H1 (cell line): ENCODE measurements at regions not wholly inside any gene's neighbourhood (a gene's known extent, or its start where the extent isn't known, plus 50 kb on each side); places are given as distances from the start of the nearest gene placed in this dataset.

Experiments used
- CTCF ChIA-PET: fragments of 300-600 bp; sonication (Branson Sonifier 250); formaldehyde crosslinking; loops from one replicate; lab custom pipeline; 2021; ENCODE audit not compliant: partially characterized antibody; lab: Charles Lee
- POLR2A ChIA-PET: fragments of 300-600 bp; sonication (Branson Sonifier 250); formaldehyde crosslinking; loops from one replicate; lab custom pipeline; 2021; ENCODE audit warnings: inconsistent platforms; ENCODE audit not compliant: partially characterized antibody; lab: Charles Lee
- DNase-seq, 2 experiments: peaks; one replicate each; pipeline versions ENCODE4 v3.0.0 to v3.0.0-alpha.2; 2010 to 2022; ENCODE audit warnings: low spot score in 2 of 2, low read depth in 1 of 2, mixed read lengths in 1 of 2
- FAIRE-seq: peaks from 2 replicates; lab custom pipeline; 2011; peaks lifted over from hg19 to GRCh38; lab: Jason Lieb, UNC
- H2AFZ ChIP-seq: 2 replicates; pipeline ENCODE4 v1.8.1; 2012; ENCODE audit warnings: low read length, inconsistent platforms
- H2AK5ac ChIP-seq: 2 replicates; pipeline ENCODE4 v1.6.1; 2013; ENCODE audit warnings: low read depth, low read length
- H2BK120ac ChIP-seq: replicated peaks from 2 replicates; pipeline ENCODE3; 2013; ENCODE audit warnings: low read depth, low read length, inconsistent platforms
- H2BK12ac ChIP-seq: 2 replicates; pipeline ENCODE4 v1.6.1; 2013; ENCODE audit warnings: low read depth, low read length
- H2BK15ac ChIP-seq: 2 replicates; pipeline ENCODE4 v1.6.1; 2013; ENCODE audit warnings: low read length
- H2BK20ac ChIP-seq: 2 replicates; pipeline ENCODE4 v1.6.1; 2013; ENCODE audit warnings: low read length
- H2BK5ac ChIP-seq: 2 replicates; pipeline ENCODE4 v1.6.1; 2013; ENCODE audit warnings: low read depth, low read length
- H3K14ac ChIP-seq: 2 replicates; pipeline ENCODE4 v1.6.1; 2013; ENCODE audit warnings: inconsistent platforms; ENCODE audit not compliant: insufficient read length
- H3K18ac ChIP-seq: 2 replicates; pipeline ENCODE4 v1.6.1; 2013; ENCODE audit warnings: low read length; ENCODE audit errors: extremely low read depth
- H3K23ac ChIP-seq: 2 replicates; pipeline ENCODE4 v1.6.1; 2013; ENCODE audit warnings: inconsistent platforms; ENCODE audit not compliant: insufficient read length
- H3K23me2 ChIP-seq: 2 replicates; pipeline ENCODE4 v1.6.1; 2013; ENCODE audit warnings: low read depth, low read length
- H3K27ac ChIP-seq: 2 replicates; pipeline ENCODE4 v1.6.1; 2011; ENCODE audit warnings: low read depth, low read length, inconsistent platforms
- H3K27me3 ChIP-seq, 4 experiments: replicated peaks in 1 of 4; 1 replicate in 1 of 4; 2 replicates in 3 of 4; pipeline versions ENCODE4 v1.6.1 to v1.8.1; 2011 to 2013; ENCODE audit warnings: low read length in 3 of 4, mild to moderate bottlenecking in 3 of 4, inconsistent platforms in 2 of 4, mixed read lengths in 2 of 4, moderate library complexity in 1 of 4; ENCODE audit not compliant: control insufficient read depth in 3 of 4, insufficient read depth in 3 of 4; ENCODE audit errors: extremely low read depth in 1 of 4
- H3K36me3 ChIP-seq, 4 experiments: 2 replicates each; pipeline versions ENCODE4 v1.6.1 to v1.8.1; 2011 to 2013; ENCODE audit warnings: mild to moderate bottlenecking in 4 of 4, low read length in 3 of 4, moderate library complexity in 2 of 4, control low read depth in 1 of 4, inconsistent platforms in 1 of 4; ENCODE audit not compliant: insufficient read depth in 4 of 4, control insufficient read depth in 2 of 4
- H3K4ac ChIP-seq: replicated peaks from 2 replicates; pipeline ENCODE3; 2013; ENCODE audit warnings: low read length, low read depth, mixed read lengths, inconsistent platforms; ENCODE audit not compliant: insufficient read length
- H3K4me1 ChIP-seq, 4 experiments: replicated peaks in 1 of 4; 1 replicate in 1 of 4; 2 replicates in 3 of 4; pipeline versions ENCODE4 v1.6.1 to v1.8.1; 2011 to 2013; ENCODE audit warnings: low read length in 3 of 4, inconsistent platforms in 2 of 4, mixed read lengths in 1 of 4; ENCODE audit not compliant: insufficient read depth in 4 of 4, control insufficient read depth in 3 of 4
- H3K4me2 ChIP-seq, 2 experiments: 2 replicates each; pipeline versions ENCODE4 v1.6.1 to v1.8.1; 2011 to 2013; ENCODE audit warnings: low read depth in 2 of 2, low read length in 2 of 2, control low read depth in 1 of 2, inconsistent platforms in 1 of 2, mild to moderate bottlenecking in 1 of 2; ENCODE audit not compliant: insufficient read depth in 1 of 2
- H3K4me3 ChIP-seq, 4 experiments: fragments of 200-600, 300-600 bp in 1 of 4; sonication (generic), shearing (Covaris generic), sonication (Bioruptor Twin) in 1 of 4; 2 replicates each; pipeline versions ENCODE4 v1.5.1 to v1.8.1; 2011 to 2016; ENCODE audit warnings: low read length in 4 of 4, low read depth in 3 of 4, control low read depth in 2 of 4, inconsistent platforms in 2 of 4, mild to moderate bottlenecking in 2 of 4, mixed read lengths in 1 of 4, moderate library complexity in 1 of 4; ENCODE audit not compliant: insufficient read depth in 2 of 4; ENCODE audit errors: extremely low read depth in 1 of 4
- H3K56ac ChIP-seq: replicated peaks from 2 replicates; pipeline ENCODE3; 2013; ENCODE audit warnings: low read depth, mild to moderate bottlenecking, mixed read lengths, low read length, inconsistent platforms; ENCODE audit not compliant: insufficient read length
- H3K79me1 ChIP-seq: 2 replicates; pipeline ENCODE4 v1.6.1; 2013; ENCODE audit warnings: low read depth, low read length, control low read depth
- H3K79me2 ChIP-seq, 2 experiments: 2 replicates each; pipeline versions ENCODE4 v1.6.1 to v1.8.1; 2012 to 2013; ENCODE audit warnings: low read length in 2 of 2, mild to moderate bottlenecking in 2 of 2, inconsistent platforms in 1 of 2; ENCODE audit not compliant: insufficient read depth in 2 of 2, control insufficient read depth in 1 of 2
- H3K9ac ChIP-seq, 4 experiments: replicated peaks in 1 of 4; 1 replicate in 1 of 4; 2 replicates in 3 of 4; pipeline versions ENCODE4 v1.6.1 to v1.8.1; 2011 to 2013; ENCODE audit warnings: low read depth in 3 of 4, low read length in 3 of 4, control low read depth in 2 of 4, mild to moderate bottlenecking in 2 of 4, moderate library complexity in 2 of 4, inconsistent platforms in 1 of 4; ENCODE audit errors: extremely low read depth in 1 of 4
- H3K9me3 ChIP-seq, 2 experiments: 2 replicates each; pipeline versions ENCODE4 v1.6.1 to v1.8.1; 2012 to 2013; ENCODE audit warnings: mild to moderate bottlenecking in 2 of 2, moderate library complexity in 2 of 2, control low read depth in 1 of 2, inconsistent platforms in 1 of 2, low read depth in 1 of 2, low read length in 1 of 2, mixed read lengths in 1 of 2; ENCODE audit not compliant: insufficient read depth in 2 of 2
- H4K20me1 ChIP-seq, 2 experiments: replicated peaks in 1 of 2; 2 replicates each; pipeline versions ENCODE3 to v1.8.1; 2011 to 2013; ENCODE audit warnings: inconsistent platforms in 2 of 2, low read length in 2 of 2, mild to moderate bottlenecking in 1 of 2; ENCODE audit not compliant: insufficient read depth in 2 of 2, control insufficient read depth in 1 of 2
- H4K5ac ChIP-seq: 2 replicates; pipeline ENCODE4 v1.6.1; 2013; ENCODE audit warnings: low read length, low read depth, mixed read lengths, inconsistent platforms; ENCODE audit not compliant: insufficient read length
- H4K8ac ChIP-seq: 2 replicates; pipeline ENCODE4 v1.8.0; 2013; ENCODE audit warnings: mild to moderate bottlenecking, moderate library complexity, low read length, inconsistent platforms; ENCODE audit not compliant: insufficient read depth; ENCODE audit errors: extremely low read depth
- H4K91ac ChIP-seq: replicated peaks from 2 replicates; pipeline ENCODE3; 2013; ENCODE audit warnings: low read length, mixed read lengths, inconsistent platforms; ENCODE audit not compliant: insufficient read length
- ASH2L ChIP-seq: fragments of 200-600, 300-600 bp; sonication (generic); IDR thresholded peaks from one replicate; pipeline ENCODE4 v1.7.1; 2017; ENCODE audit warnings: low read length
- BACH1 ChIP-seq: IDR thresholded peaks from 2 replicates; pipeline ENCODE4 v1.6.1; 2012; ENCODE audit warnings: low read length, improper control_type of control experiment
- CHD1 ChIP-seq: IDR thresholded peaks from 2 replicates; pipeline ENCODE4 v1.6.1; 2012; ENCODE audit warnings: low read depth, low read length, improper control_type of control experiment
- CHD2 ChIP-seq: IDR thresholded peaks from 2 replicates; pipeline ENCODE4 v1.6.1; 2012; ENCODE audit warnings: low read length, improper control_type of control experiment
- EP300 ChIP-seq, 2 experiments: IDR thresholded peaks; 1 replicate in 1 of 2; 2 replicates in 1 of 2; pipeline ENCODE4 v1.6.1; 2011 to 2012; ENCODE audit warnings: low read depth in 2 of 2, low read length in 2 of 2, mild to moderate bottlenecking in 2 of 2, borderline replicate concordance in 1 of 2, inconsistent platforms in 1 of 2, moderate library complexity in 1 of 2
- EZH2 ChIP-seq: fragments of 200-600 bp; sonication (generic); IDR thresholded peaks from 2 replicates; pipeline ENCODE4 v1.7.1; 2012; ENCODE audit warnings: low read depth, mild to moderate bottlenecking, moderate library complexity, low read length, inconsistent platforms; ENCODE audit not compliant: severe bottlenecking
- FOSL1 ChIP-seq: IDR thresholded peaks from 2 replicates; pipeline ENCODE4 v1.6.1; 2011; ENCODE audit warnings: mild to moderate bottlenecking, low read depth, low read length, moderate library complexity; ENCODE audit not compliant: insufficient read depth
- NRF1 ChIP-seq: IDR thresholded peaks from 2 replicates; pipeline ENCODE4 v1.6.1; 2011; ENCODE audit warnings: mild to moderate bottlenecking, low read depth, low read length, improper control_type of control experiment
- POLR2A ChIP-seq, 2 experiments: IDR thresholded peaks; 1 replicate in 1 of 2; 2 replicates in 1 of 2; pipeline ENCODE4 v1.6.1; 2011; ENCODE audit warnings: low read depth in 2 of 2, low read length in 2 of 2, mild to moderate bottlenecking in 2 of 2; ENCODE audit errors: control extremely low read depth in 1 of 2
- RAD21 ChIP-seq, 2 experiments: IDR thresholded peaks in 1 of 2; conservative IDR thresholded peaks in 1 of 2; 2 replicates each; pipeline ENCODE4 v1.6.1; 2011; ENCODE audit warnings: low read depth in 2 of 2, low read length in 2 of 2, improper control_type of control experiment in 1 of 2, inconsistent platforms in 1 of 2, mild to moderate bottlenecking in 1 of 2, moderate library complexity in 1 of 2
- SIN3A ChIP-seq, 2 experiments: IDR thresholded peaks in 1 of 2; conservative IDR thresholded peaks in 1 of 2; 2 replicates each; pipeline ENCODE4 v1.6.1; 2011 to 2012; ENCODE audit warnings: low read length in 2 of 2, improper control_type of control experiment in 1 of 2, low read depth in 1 of 2, mild to moderate bottlenecking in 1 of 2
- SP1 ChIP-seq: IDR thresholded peaks from 2 replicates; pipeline ENCODE4 v1.6.1; 2011; ENCODE audit warnings: low read depth, low read length
- SUZ12 ChIP-seq: fragments of 200-600 bp; sonication (generic); IDR thresholded peaks from 2 replicates; pipeline ENCODE4 v1.6.1; 2012; ENCODE audit warnings: mild to moderate bottlenecking, inconsistent platforms, low read length, moderate library complexity, mixed read lengths
- WGBS, 2 experiments: shearing (Covaris generic) in 1 of 2; methylation state at CpG; one replicate each; pipeline versions ENCODE4 v1.1.6 to v1.1.7; 2013 to 2015; ENCODE audit warnings: low lambda C conversion rate in 2 of 2, mixed read lengths in 2 of 2, inconsistent platforms in 1 of 2, low coverage in 1 of 2, missing lambda C conversion rate in 1 of 2; ENCODE audit not compliant: insufficient replicate concordance in 2 of 2, insufficient coverage in 1 of 2, insufficient read length in 1 of 2; ENCODE audit errors: extremely low coverage in 1 of 2, missing lambda C conversion rate in 1 of 2; 5-methylcytosine and 5-hydroxymethylcytosine counted together
- TF ChIP-seq, protein P1 (sequence below): IDR thresholded peaks from 2 replicates; pipeline ENCODE4 v1.6.1; 2012; ENCODE audit warnings: inconsistent platforms

DNA sequence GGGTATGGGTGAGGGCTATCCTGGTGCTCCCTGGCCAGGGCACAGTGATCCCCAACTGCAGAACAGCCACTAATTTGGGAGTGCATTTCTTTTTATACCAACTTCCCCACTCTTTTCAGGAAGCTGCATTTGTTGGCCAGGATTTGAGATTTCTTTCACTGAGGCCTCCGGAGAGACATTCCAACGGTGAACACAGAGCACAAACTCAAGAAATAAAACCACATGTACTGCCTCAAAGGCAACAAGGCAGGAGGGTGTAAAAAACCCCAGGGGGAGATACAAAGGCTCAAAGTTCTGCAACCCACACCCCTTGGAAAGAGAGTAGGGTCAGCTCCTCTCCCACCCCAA lies 65.3 kb downstream of the CPN2 start:
- Histone ChIP-seq H3K36me3 (no peaks in the 10 kb centered on the region), H4K8ac (no peak overlapping the region), H3K4me3 (peak overlapping the region in 1 of 4 experiments; percentile 37; a peak in 2 of 8 replicates), H3K56ac (no peak overlapping the region), H3K14ac (no peak overlapping the region), H2AK5ac (peak overlapping the region; percentile 87; the same call in 1 of the 2 replicates), H3K18ac (peak overlapping the region; percentile 84), H2BK120ac (peak overlapping the region; percentile 18), H3K23ac (no peak overlapping the region), H2BK5ac (peak overlapping the region; percentile 37; the same call in 1 of the 2 replicates), H2BK15ac (peak overlapping the region; percentile 93; the same call in 1 of the 2 replicates), H3K4me1 (peaks cover 20 to 28% (median 21%) of the 10 kb centered on the region in 4 experiments; a peak in 6 of 7 replicates), H4K5ac (no peak overlapping the region), H3K23me2 (peaks cover 2% of the 10 kb centered on the region; the same call in 1 of the 2 replicates), H4K20me1 (no peaks in the 10 kb centered on the region), H2BK12ac (peak overlapping the region; percentile 93), H3K9ac (no peak overlapping the region; a peak in 1 of 7 replicates), H2AFZ (no peak overlapping the region), H3K27me3 (no peaks in the 10 kb centered on the region; a peak in 1 of 7 replicates), H4K91ac (peak overlapping the region; percentile 22), H3K4ac (no peak overlapping the region), H2BK20ac (peak overlapping the region; percentile 95), H3K79me2 (no peaks in the 10 kb centered on the region), H3K27ac (no peak overlapping the region), H3K4me2 (peak overlapping the region; percentile 50 to 67; a peak in 3 of 4 replicates), H3K9me3 (no peaks in the 10 kb centered on the region), H3K79me1 (no peaks in the 10 kb centered on the region)
- DNase-seq = no peak
- CTCF ChIA-PET = interaction anchor here (0.6 to 4.3 kb wide), 11 partner anchors 9 to 506 kb away, joined by 3 to 37 read pairs (median 5); no protein-coding TSS in a partner anchor
- WGBS, 2 experiments = 55% methylated on average over 2 of the region's 2 CpGs; no CpG with 5 or more reads in 1 of the 2 experiments
- POLR2A ChIA-PET = interaction anchor here (0.7 to 3.7 kb wide), 5 partner anchors 8 to 151 kb away, joined by 3 to 42 read pairs (median 4); no protein-coding TSS in a partner anchor
- no peak for FAIRE-seq
- TF ChIP-seq CHD1 (no peak), EP300 (IDR thresholded peaks at IDR 0.05; ENCODE audit: borderline replicate concordance in 1 of 2, low read depth in 2 of 2, low read length in 2 of 2) (no peak), SP1 (no peak), SUZ12 (no peak), NRF1 (no peak), ASH2L (no peak), BACH1 (no peak), FOSL1 (no peak), POLR2A (IDR thresholded peaks at IDR 0.05; ENCODE audit: control extremely low read depth in 1 of 2, low read depth in 2 of 2, low read length in 2 of 2) (no peak), RAD21 (IDR thresholded peaks at IDR 0.05 in 1 of 2, conservative IDR thresholded peaks at IDR 0.05 in 1 of 2; ENCODE audit: low read depth in 2 of 2, low read length in 2 of 2) (no peak), SIN3A (conservative IDR thresholded peaks at IDR 0.05 in 1 of 2, IDR thresholded peaks at IDR 0.05 in 1 of 2; ENCODE audit: low read depth in 1 of 2, low read length in 2 of 2) (no peak), EZH2 (no peak), CHD2 (no peak)
- TF ChIP-seq, protein P1, sequence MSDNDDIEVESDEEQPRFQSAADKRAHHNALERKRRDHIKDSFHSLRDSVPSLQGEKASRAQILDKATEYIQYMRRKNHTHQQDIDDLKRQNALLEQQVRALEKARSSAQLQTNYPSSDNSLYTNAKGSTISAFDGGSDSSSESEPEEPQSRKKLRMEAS = no peak
